ENCODE measurements at regions not wholly inside any gene's neighbourhood (a gene's known extent, or its start where the extent isn't known, plus 50 kb on each side); places are given as distances from the start of the nearest gene placed in this dataset.

DNA sequence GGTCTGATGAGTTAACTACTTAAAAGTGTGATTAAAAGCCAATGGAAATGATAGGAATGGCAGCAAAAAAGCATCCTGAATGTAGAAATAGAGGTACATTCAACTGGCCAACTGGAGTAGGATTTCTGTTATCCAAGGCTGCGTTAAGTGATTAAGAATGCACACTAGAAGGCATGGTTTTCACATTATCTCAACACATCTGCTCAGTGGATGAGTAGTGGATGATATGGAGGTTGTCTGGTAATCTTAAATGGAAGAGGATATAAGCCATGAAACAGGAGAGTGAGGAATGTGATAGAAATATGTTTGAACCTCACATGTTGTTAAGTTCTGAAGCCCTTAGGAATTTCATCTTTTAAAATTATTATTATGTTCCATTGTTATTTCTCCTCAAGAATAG is 839.9 kb downstream of the USP25 start:
- H3K36me3 ChIP-seq (ENCODE audit: control insufficient read depth in 2 of 2, extremely low read depth in 1 of 2, insufficient read depth in 1 of 2, low read length in 1 of 2) = no peaks in the 10 kb centered on the region
- no peak overlapping the region for H3K27ac ChIP-seq (ENCODE audit: low read length)
- Mint-ChIP-seq H3K36me3 (no peaks in the 10 kb centered on the region), H3K9me3 (peaks cover 0 to 8% (median 2%) of the 10 kb centered on the region in 3 donors), H3K4me3 (no peak overlapping the region), H3K27me3 (no peaks in the 10 kb centered on the region), H3K4me1 (no peaks in the 10 kb centered on the region), H3K27ac (no peak overlapping the region)
- ChIA-PET POLR2A (no interaction called here), CTCF (no interaction called here)
- H3K27me3 ChIP-seq (replicated peaks in 1 of 2; ENCODE audit: control insufficient read depth in 2 of 2, extremely low read depth in 1 of 2, insufficient read depth in 2 of 2, low read length in 1 of 2) = no peaks in the 10 kb centered on the region
- H3K4me3 ChIP-seq (ENCODE audit: control insufficient read depth in 1 of 2, extremely low read depth in 1 of 2, low read length in 1 of 2) = no peak overlapping the region
- H3K4me1 ChIP-seq (ENCODE audit: control insufficient read depth in 1 of 2, extremely low read depth in 1 of 2, insufficient read depth in 2 of 2, low read length in 2 of 2) = no peaks in the 10 kb centered on the region
- H3K9me3 ChIP-seq = no peaks in the 10 kb centered on the region
- DNase-seq = no peak
- no CpG with 5 or more reads among the region's 1 CpG for WGBS (ENCODE audit: insufficient coverage)
- ATAC-seq (replicated peaks in 1 of 4) = no peak

DNA sequence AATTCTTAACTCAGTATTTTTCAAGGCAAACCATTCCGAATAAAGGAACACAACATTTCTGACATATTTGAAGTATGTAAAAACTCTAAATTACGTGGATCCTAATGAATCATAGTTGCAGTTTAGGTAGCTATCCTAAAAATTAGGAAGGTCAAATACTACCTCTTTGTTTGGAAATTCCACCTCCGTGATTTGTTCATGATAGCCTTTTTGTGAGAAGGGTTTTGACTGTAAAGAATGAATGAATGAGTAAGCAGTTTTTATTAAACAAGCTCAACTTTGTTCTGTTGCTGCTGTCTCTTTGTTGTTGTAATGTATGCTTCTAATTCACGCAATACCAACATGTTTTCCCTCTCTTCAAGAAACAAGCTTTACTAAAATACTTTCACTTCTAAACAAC is 840.4 kb downstream of the USP25 start:
- H3K9me3 ChIP-seq = no peaks in the 10 kb centered on the region
- H3K4me3 Mint-ChIP-seq = no peak overlapping the region
- ChIA-PET POLR2A (no interaction called here), CTCF (no interaction called here)
- peaks cover 0 to 11% (median 4%) of the 10 kb centered on the region in 3 donors for H3K9me3 Mint-ChIP-seq
- ATAC-seq (replicated peaks in 1 of 4) = no peak
- DNase-seq = no peak
- no peaks in the 10 kb centered on the region for H3K4me1 Mint-ChIP-seq
- no peaks in the 10 kb centered on the region for H3K4me1 ChIP-seq (ENCODE audit: control insufficient read depth in 1 of 2, extremely low read depth in 1 of 2, insufficient read depth in 2 of 2, low read length in 2 of 2)
- no peaks in the 10 kb centered on the region for H3K27me3 ChIP-seq (replicated peaks in 1 of 2; ENCODE audit: control insufficient read depth in 2 of 2, extremely low read depth in 1 of 2, insufficient read depth in 2 of 2, low read length in 1 of 2)
- H3K36me3 Mint-ChIP-seq = no peaks in the 10 kb centered on the region
- H3K27ac ChIP-seq (ENCODE audit: low read length) = no peak overlapping the region
- no CpG with 5 or more reads among the region's 4 CpGs for WGBS (ENCODE audit: insufficient coverage)
- no peaks in the 10 kb centered on the region for H3K36me3 ChIP-seq (ENCODE audit: control insufficient read depth in 2 of 2, extremely low read depth in 1 of 2, insufficient read depth in 1 of 2, low read length in 1 of 2)
- H3K27ac Mint-ChIP-seq = no peak overlapping the region
- H3K4me3 ChIP-seq (ENCODE audit: control insufficient read depth in 1 of 2, extremely low read depth in 1 of 2, low read length in 1 of 2) = no peak overlapping the region
- no peaks in the 10 kb centered on the region for H3K27me3 Mint-ChIP-seq

DNA sequence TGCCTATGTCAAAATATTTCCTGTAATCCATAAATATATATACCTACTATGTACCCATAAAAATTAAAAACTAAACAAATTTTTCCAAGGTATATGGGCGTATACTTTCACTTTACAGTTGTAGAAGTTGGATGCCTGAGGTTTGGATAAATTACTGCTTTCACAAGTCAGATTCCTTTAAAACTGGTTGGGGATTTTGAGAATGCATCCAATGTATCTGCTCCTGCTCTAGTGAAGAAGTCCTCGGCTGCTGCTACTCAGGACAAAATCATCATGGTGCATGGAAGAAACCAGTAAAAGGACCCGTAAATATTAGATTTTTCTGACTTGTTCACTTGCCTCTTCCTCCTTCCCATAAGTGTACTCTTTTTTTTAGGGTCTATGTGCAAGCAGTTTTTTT is 841.1 kb downstream of the USP25 start:
- WGBS (ENCODE audit: insufficient coverage) = no CpG with 5 or more reads among the region's 3 CpGs
- POLR2A ChIA-PET = no interaction called here
- no peak for DNase-seq
- no peak overlapping the region for H3K4me3 Mint-ChIP-seq
- no peaks in the 10 kb centered on the region for H3K27me3 ChIP-seq (replicated peaks in 1 of 2; ENCODE audit: control insufficient read depth in 2 of 2, extremely low read depth in 1 of 2, insufficient read depth in 2 of 2, low read length in 1 of 2)
- no peak for ATAC-seq (replicated peaks in 1 of 4)
- H3K4me1 ChIP-seq (ENCODE audit: control insufficient read depth in 1 of 2, extremely low read depth in 1 of 2, insufficient read depth in 2 of 2, low read length in 2 of 2) = no peaks in the 10 kb centered on the region
- no peaks in the 10 kb centered on the region for H3K27me3 Mint-ChIP-seq
- H3K9me3 ChIP-seq = no peaks in the 10 kb centered on the region
- no peaks in the 10 kb centered on the region for H3K36me3 Mint-ChIP-seq
- H3K4me3 ChIP-seq (ENCODE audit: control insufficient read depth in 1 of 2, extremely low read depth in 1 of 2, low read length in 1 of 2) = no peak overlapping the region
- CTCF ChIA-PET = no interaction called here
- H3K27ac Mint-ChIP-seq = no peak overlapping the region
- H3K27ac ChIP-seq (ENCODE audit: low read length) = no peak overlapping the region
- H3K4me1 Mint-ChIP-seq = no peaks in the 10 kb centered on the region
- no peaks in the 10 kb centered on the region for H3K36me3 ChIP-seq (ENCODE audit: control insufficient read depth in 2 of 2, extremely low read depth in 1 of 2, insufficient read depth in 1 of 2, low read length in 1 of 2)
- H3K9me3 Mint-ChIP-seq = peaks cover 0 to 11% (median 3%) of the 10 kb centered on the region in 3 donors

DNA sequence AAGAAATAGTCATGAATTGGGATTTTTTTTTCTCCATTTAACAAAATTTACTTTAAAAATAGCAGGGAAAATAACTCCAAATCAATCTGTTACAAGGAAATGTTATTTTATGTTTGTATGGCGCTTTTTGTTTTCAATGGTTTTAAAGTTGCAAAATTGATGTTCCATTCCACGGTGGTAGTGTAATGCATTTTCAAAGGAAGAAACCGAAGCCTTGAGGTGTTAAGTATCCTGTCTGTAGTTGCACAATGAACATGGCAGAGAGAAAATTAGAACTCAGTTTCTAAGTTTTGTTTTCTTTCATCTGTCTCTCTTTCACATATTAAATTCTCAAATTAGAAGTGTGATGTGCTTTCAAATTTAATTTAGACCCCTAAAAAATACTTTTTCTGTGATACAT is 841.8 kb downstream of the USP25 start:
- Mint-ChIP-seq H3K36me3 (no peaks in the 10 kb centered on the region), H3K9me3 (peaks cover 0 to 15% (median 3%) of the 10 kb centered on the region in 3 donors), H3K4me3 (no peak overlapping the region), H3K27ac (no peak overlapping the region), H3K4me1 (no peaks in the 10 kb centered on the region), H3K27me3 (no peaks in the 10 kb centered on the region)
- CTCF ChIA-PET = no interaction called here
- no peaks in the 10 kb centered on the region for H3K9me3 ChIP-seq
- no peaks in the 10 kb centered on the region for H3K27me3 ChIP-seq (replicated peaks in 1 of 2; ENCODE audit: control insufficient read depth in 2 of 2, extremely low read depth in 1 of 2, insufficient read depth in 2 of 2, low read length in 1 of 2)
- H3K4me1 ChIP-seq (ENCODE audit: control insufficient read depth in 1 of 2, extremely low read depth in 1 of 2, insufficient read depth in 2 of 2, low read length in 2 of 2) = no peaks in the 10 kb centered on the region
- no peak overlapping the region for H3K27ac ChIP-seq (ENCODE audit: low read length)
- H3K4me3 ChIP-seq (ENCODE audit: control insufficient read depth in 1 of 2, extremely low read depth in 1 of 2, low read length in 1 of 2) = no peak overlapping the region
- no peak for ATAC-seq (replicated peaks in 1 of 4)
- no peaks in the 10 kb centered on the region for H3K36me3 ChIP-seq (ENCODE audit: control insufficient read depth in 2 of 2, extremely low read depth in 1 of 2, insufficient read depth in 1 of 2, low read length in 1 of 2)
- POLR2A ChIA-PET = no interaction called here
- no peak for DNase-seq
- no CpG with 5 or more reads among the region's 3 CpGs for WGBS (ENCODE audit: insufficient coverage)

DNA sequence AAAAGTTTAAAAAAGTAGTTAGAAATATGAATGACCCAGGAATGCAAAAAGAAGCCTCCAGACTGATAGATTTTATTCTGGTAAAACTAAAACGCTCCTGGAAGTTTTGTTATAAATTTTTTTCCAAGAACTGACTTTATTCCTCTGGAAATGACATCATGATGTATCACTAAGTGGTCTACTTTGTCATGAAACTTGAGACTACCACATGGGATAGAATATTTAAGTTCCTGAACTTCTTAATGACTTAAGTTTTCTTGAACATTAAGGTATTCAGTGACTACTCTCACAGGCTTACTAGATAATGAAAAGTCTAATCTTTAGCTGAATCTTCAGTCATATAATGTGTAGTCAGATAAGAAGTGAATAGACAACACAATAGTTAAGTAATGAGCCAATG is 842.2 kb downstream of the USP25 start:
- Histone ChIP-seq H3K27me3 (replicated peaks in 1 of 2; ENCODE audit: control insufficient read depth in 2 of 2, extremely low read depth in 1 of 2, insufficient read depth in 2 of 2, low read length in 1 of 2) (no peaks in the 10 kb centered on the region), H3K4me1 (ENCODE audit: control insufficient read depth in 1 of 2, extremely low read depth in 1 of 2, insufficient read depth in 2 of 2, low read length in 2 of 2) (no peaks in the 10 kb centered on the region), H3K4me3 (ENCODE audit: control insufficient read depth in 1 of 2, extremely low read depth in 1 of 2, low read length in 1 of 2) (no peak overlapping the region), H3K27ac (ENCODE audit: low read length) (no peak overlapping the region), H3K9me3 (no peaks in the 10 kb centered on the region), H3K36me3 (ENCODE audit: control insufficient read depth in 2 of 2, extremely low read depth in 1 of 2, insufficient read depth in 1 of 2, low read length in 1 of 2) (no peaks in the 10 kb centered on the region)
- DNase-seq (no peak), ATAC-seq (replicated peaks in 1 of 4) (no peak)
- no peaks in the 10 kb centered on the region for H3K27me3 Mint-ChIP-seq
- CTCF ChIA-PET = no interaction called here
- H3K4me1 Mint-ChIP-seq = no peaks in the 10 kb centered on the region
- no peak overlapping the region for H3K27ac Mint-ChIP-seq
- WGBS (ENCODE audit: insufficient coverage) = no CpG with 5 or more reads among the region's 1 CpG
- H3K9me3 Mint-ChIP-seq = peaks cover 0 to 15% (median 3%) of the 10 kb centered on the region in 3 donors
- no peak overlapping the region for H3K4me3 Mint-ChIP-seq
- POLR2A ChIA-PET = no interaction called here
- H3K36me3 Mint-ChIP-seq = no peaks in the 10 kb centered on the region

DNA sequence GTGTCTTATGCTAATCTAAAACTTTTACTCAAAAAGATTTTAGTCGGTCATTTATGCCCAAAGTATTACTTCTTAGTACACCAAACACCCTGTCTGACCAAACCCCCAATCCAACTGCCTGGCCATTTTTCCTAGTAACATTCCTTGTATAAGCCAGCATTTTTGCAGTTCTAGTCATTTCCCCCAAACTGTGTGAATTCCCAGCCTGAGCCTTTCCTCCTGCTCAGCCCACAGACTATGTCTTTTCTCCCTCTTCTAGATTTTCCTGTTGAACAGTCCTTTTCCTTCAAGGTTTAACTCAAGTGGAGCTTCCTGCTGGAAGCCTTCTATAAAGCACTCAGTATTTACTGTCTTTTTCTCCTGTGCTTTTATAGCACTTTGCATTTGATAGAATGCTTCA is 843.8 kb downstream of the USP25 start:
- no peaks in the 10 kb centered on the region for H3K36me3 Mint-ChIP-seq
- H3K27me3 ChIP-seq (replicated peaks in 1 of 2; ENCODE audit: control insufficient read depth in 2 of 2, extremely low read depth in 1 of 2, insufficient read depth in 2 of 2, low read length in 1 of 2) = no peaks in the 10 kb centered on the region
- H3K9me3 Mint-ChIP-seq = peaks cover 0 to 15% (median 3%) of the 10 kb centered on the region in 3 donors
- ChIA-PET CTCF (no interaction called here), POLR2A (no interaction called here)
- WGBS (ENCODE audit: insufficient coverage) = 100% methylated on average over 1 of the region's 1 CpG
- H3K4me1 ChIP-seq (ENCODE audit: control insufficient read depth in 1 of 2, extremely low read depth in 1 of 2, insufficient read depth in 2 of 2, low read length in 2 of 2) = no peaks in the 10 kb centered on the region
- no peak for ATAC-seq (replicated peaks in 1 of 4)
- no peak overlapping the region for H3K4me3 Mint-ChIP-seq
- H3K27ac Mint-ChIP-seq = no peak overlapping the region
- no peak for DNase-seq
- no peak overlapping the region for H3K4me3 ChIP-seq (ENCODE audit: control insufficient read depth in 1 of 2, extremely low read depth in 1 of 2, low read length in 1 of 2)
- H3K9me3 ChIP-seq = no peaks in the 10 kb centered on the region
- no peaks in the 10 kb centered on the region for H3K36me3 ChIP-seq (ENCODE audit: control insufficient read depth in 2 of 2, extremely low read depth in 1 of 2, insufficient read depth in 1 of 2, low read length in 1 of 2)
- no peaks in the 10 kb centered on the region for H3K27me3 Mint-ChIP-seq
- H3K4me1 Mint-ChIP-seq = no peaks in the 10 kb centered on the region
- no peak overlapping the region for H3K27ac ChIP-seq (ENCODE audit: low read length)

DNA sequence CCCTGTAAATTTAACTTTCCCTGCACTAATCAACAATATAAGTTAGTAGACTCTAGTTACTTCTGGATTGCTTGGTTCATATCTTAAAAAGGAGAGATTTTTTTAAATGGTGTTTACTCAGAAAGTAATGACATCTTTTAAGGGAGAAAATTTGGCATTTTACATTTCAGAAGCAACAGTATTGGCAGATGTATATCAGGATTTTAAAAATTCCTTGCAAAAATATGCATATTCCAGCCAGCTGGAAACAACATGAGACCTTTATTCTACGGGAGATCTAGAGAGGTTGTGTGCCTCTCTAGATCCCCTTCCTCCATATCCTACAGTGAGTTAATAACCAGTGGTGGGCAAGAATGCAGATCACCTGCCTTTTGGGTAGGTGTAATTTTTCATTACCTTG is 848.2 kb downstream of the USP25 start:
- POLR2A ChIA-PET = no interaction called here
- Histone ChIP-seq H3K27ac (ENCODE audit: low read length) (no peak overlapping the region), H3K4me1 (ENCODE audit: control insufficient read depth in 1 of 2, extremely low read depth in 1 of 2, insufficient read depth in 2 of 2, low read length in 2 of 2) (no peaks in the 10 kb centered on the region), H3K36me3 (ENCODE audit: control insufficient read depth in 2 of 2, extremely low read depth in 1 of 2, insufficient read depth in 1 of 2, low read length in 1 of 2) (no peaks in the 10 kb centered on the region), H3K9me3 (no peaks in the 10 kb centered on the region), H3K27me3 (replicated peaks in 1 of 2; ENCODE audit: control insufficient read depth in 2 of 2, extremely low read depth in 1 of 2, insufficient read depth in 2 of 2, low read length in 1 of 2) (no peaks in the 10 kb centered on the region), H3K4me3 (ENCODE audit: control insufficient read depth in 1 of 2, extremely low read depth in 1 of 2, low read length in 1 of 2) (no peak overlapping the region)
- no peak for DNase-seq
- Mint-ChIP-seq H3K4me3 (no peak overlapping the region), H3K27ac (no peak overlapping the region), H3K27me3 (no peaks in the 10 kb centered on the region), H3K9me3 (peaks cover 0 to 11% (median 3%) of the 10 kb centered on the region in 3 donors), H3K36me3 (no peaks in the 10 kb centered on the region), H3K4me1 (no peaks in the 10 kb centered on the region)
- CTCF ChIA-PET = no interaction called here
- no CpG with 5 or more reads among the region's 1 CpG for WGBS (ENCODE audit: insufficient coverage)
- no peak for ATAC-seq (replicated peaks in 1 of 4)

Measured in T-cell (primary cell).